ENCODE measurements at regions not wholly inside any gene's neighbourhood (a gene's known extent, or its start where the extent isn't known, plus 50 kb on each side); places are given as distances from the start of the nearest gene placed in this dataset.
"Not testable (repeated sequence)": the region's sequence is repeated elsewhere in the genome, so short reads cannot be mapped to it uniquely, and the experiment has no call there.

- no peak for DNase-seq (ENCODE audit: low read depth)
Observed at GRCh38 chr2:125874564-125874963, 781.4 kb upstream of the GYPC start.

GRCh38 chr2:125885340-125885739 lies 770.6 kb upstream of the GYPC start:
- DNase-seq (ENCODE audit: low read depth) = no peak

- no peak for DNase-seq (ENCODE audit: low read depth)
Observed at GRCh38 chr2:125886153-125886552, 769.8 kb upstream of the GYPC start.

DNA sequence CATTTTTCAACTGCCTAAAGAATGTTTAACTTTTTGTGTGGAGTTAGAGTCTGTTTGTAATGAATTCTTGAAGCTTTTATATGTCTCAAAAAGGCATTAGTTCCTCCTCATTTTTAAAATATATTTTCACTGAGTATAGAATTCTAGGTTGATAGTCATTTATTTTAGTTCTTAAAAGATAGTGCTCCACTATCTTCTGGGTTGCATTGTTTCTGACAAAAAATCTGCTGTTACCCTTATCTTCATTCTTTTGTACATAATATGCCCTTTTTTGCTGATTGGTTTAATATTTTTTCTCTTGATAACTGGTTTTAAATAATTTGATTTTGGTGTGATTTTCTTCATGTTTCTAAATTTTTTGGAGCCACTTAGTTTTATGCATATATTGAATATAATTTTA lies 754.7 kb upstream of the GYPC start:
- DNase-seq (ENCODE audit: low read depth) = no peak

DNA sequence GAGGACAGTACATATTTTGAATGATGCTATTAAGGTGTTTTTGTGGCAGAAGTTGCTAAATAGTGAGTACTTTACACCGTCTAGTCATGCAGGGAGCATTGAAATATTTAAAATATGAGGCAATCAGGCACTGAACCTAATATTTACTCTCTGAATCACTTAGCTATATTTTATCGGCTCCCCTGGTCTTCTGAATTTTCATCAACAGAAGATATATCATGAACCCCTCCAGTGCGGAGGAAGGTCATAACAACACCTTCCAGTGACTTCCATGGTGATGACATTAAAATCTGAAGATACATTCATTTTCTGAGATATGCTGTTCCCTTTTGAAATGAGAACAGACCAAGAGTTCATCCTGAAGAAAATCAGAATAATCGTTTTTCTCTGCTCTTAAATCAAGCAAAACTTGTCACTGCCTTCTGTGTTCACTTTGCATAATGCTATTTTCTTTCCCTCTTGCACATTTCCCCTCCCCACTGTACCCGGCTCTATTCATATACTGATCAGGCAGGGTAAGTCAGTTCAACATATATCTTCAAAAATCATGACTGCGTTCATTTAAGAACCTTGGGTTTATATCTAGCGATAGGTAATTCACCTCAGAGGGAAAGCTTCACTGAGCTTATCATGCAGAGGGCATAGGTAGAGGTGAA lies 729.9 kb upstream of the GYPC start:
- no peak for DNase-seq (ENCODE audit: low read depth)

DNA sequence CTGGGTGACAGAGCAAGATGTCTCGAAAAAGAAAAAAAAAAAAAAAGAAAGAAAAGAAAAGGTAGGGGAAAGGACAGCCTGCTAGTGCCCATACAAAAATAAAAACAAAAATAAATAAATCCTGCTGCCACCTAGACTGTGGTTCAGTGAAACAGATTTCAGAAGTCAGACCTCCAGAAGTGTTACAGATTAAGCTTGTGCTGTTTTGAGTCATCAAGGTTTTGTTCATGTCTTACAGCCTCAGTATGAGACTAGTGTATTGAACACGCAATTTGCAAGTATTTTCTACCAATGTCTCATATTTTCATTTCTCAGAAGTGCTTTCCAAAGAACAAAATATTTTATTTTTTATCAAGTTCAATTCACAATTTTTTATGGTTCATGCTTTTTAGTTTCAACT lies 720.4 kb upstream of the GYPC start:
- DNase-seq (ENCODE audit: low read depth) = no peak

GRCh38 chr2:125942585-125943424 lies 713.2 kb upstream of the GYPC start:
- no peak for DNase-seq (ENCODE audit: low read depth)

DNA sequence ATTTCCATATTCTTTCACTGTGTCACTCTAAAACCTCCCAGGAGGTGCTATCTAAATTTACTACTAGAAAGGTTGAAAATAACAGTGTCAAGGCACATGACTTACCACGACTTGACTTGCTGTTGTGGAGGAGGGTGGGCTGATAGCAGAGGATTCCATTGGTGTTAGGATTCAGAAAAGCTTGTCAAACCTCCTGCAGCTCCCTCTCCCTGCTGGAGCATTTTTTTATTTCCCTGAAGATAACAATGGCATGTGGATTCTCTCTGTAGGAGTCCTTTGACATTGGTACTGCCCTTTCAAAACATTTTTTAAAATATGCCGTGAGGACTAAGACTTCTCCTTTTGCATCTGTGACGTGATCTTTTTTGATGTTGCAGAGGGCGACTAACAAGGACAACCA lies 696.9 kb upstream of the GYPC start:
- DNase-seq (ENCODE audit: low read depth) = no peak

DNA sequence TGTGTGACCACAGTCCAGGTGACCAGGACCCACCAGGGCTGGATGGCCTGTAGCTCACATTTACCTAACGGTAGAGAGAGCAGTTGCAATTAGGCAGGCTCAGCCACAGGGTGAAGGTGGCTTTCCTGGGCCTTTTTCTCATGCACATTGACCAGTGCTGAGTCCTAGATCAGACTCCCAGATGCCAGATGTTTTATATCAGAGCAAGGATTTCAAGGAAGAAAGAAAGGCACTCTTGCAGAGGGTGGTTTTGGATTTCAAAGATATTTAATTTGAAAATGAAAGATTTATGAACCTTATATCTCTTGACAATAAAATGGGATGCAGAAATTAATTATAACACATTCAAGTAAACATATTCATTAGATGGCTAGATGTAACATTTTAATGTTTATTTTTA lies 694.2 kb upstream of the GYPC start:
- DNase-seq (ENCODE audit: low read depth) = no peak

- DNase-seq (ENCODE audit: low read depth) = no peak
Observed at GRCh38 chr2:125979886-125980285, 676.1 kb upstream of the GYPC start.

GRCh38 chr2:125983364-125983763 lies 672.6 kb upstream of the GYPC start:
- DNase-seq (ENCODE audit: low read depth) = no peak

DNA sequence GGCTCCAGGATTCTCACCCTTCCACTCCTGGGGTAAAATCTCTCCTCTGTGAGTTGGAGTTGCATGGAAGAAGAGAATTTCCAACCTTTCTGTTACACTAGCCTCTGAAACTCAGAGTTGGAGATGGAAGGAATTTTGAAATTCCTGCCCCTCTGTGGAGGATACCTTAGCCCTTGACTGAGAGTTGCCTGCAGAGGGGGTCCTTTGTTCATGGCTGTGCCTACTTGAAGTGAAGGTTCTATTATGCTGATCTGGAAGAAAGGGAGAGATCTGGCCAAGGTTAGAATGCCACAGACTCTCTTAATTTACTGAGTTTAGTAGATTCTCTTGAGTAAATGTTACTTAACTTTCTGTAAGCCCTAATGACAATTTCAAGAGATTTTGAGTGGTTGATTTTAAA lies 626.6 kb upstream of the GYPC start:
- DNase-seq (ENCODE audit: low read depth) = no peak

GRCh38 chr2:126038861-126039260 lies 617.1 kb upstream of the GYPC start:
- no peak for DNase-seq (ENCODE audit: low read depth)

DNA sequence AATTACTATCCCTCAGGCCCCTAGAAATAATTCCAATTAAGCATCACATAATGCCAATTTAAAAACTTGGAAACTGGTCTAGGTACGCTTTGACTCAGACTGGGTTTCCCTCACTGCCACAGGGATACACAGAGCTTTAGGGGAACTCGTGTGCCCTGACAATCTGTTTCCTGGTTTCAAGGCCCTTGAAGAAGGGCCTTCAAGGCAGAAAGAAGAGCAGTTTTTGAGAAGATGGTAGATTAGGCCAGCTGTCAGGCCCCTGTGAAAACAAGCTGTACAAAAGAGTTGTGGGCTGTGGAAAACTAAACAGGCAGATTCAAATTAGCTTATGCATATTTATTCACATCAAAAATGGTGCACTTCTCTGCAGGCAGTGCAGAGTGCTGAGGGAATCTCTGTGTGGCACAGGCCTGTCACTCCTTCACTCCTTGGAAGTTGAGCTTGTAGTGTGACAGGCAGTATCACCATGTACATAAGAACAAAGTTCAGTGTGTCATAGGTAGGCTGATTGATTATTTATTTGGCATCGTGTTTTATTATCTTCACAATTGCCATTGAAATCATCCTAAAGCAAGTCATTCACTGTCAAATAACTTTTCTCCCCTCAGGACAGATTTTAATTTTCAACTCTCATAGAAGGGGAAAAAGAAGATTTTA lies 614.4 kb upstream of the GYPC start:
- DNase-seq (ENCODE audit: low read depth) = no peak

DNA sequence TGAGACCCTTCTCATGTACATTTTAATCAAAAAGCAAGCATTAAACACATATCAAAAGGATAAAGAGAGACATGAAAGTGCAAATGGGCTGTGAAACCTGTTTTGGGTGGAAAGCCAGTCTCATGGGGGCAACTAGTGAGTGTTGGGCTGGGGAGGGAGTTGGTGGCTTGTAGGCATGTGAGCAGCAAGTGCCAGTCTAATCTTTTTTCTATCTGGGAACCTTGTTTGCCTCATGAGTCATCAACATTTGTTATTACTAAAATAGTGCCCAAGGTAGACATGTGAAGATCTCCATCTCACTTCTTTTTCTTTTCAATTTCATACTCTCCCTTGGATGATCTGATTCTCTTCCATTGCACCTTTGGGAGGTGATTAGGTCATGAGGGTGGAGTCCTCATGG lies 613.9 kb upstream of the GYPC start:
- no peak for DNase-seq (ENCODE audit: low read depth)

GRCh38 chr2:126048719-126049118 lies 607.2 kb upstream of the GYPC start:
- DNase-seq (ENCODE audit: low read depth) = no peak

GRCh38 chr2:126049461-126049860 lies 606.5 kb upstream of the GYPC start:
- no peak for DNase-seq (ENCODE audit: low read depth)

GRCh38 chr2:126050991-126051736 lies 604.8 kb upstream of the GYPC start:
- no peak for DNase-seq (ENCODE audit: low read depth)

DNA sequence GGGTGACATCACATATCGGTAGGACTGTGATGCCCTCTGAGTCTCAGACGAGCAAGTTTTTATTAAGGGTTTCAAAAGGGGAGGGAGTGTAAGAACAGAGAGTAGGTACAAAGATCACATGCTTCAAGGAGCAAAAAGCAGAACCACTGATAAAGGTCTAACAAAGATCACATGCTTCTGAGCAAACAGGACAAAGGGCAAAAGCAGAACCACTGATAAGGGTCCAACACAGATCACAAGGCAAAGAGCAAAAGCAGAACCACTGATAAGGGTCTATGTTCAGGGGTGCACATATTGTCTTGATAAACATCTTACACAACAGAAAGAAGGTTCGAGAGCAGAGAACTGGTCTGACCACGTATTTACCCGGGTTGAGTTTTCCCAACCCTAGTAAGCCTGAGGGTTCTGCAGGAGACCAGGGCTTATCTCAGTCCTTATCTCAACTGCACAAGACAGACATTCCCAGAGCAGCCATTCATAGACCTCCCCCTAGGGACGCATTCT lies 604.2 kb upstream of the GYPC start:
- DNase-seq (ENCODE audit: low read depth) = not testable (repeated sequence)

GRCh38 chr2:126059379-126059778 lies 596.6 kb upstream of the GYPC start:
- DNase-seq (ENCODE audit: low read depth) = no peak

- DNase-seq (ENCODE audit: low read depth) = no peak
Observed at GRCh38 chr2:126085011-126085795, 570.8 kb upstream of the GYPC start.
